HCT116 (cell line): ENCODE measurements at regions not wholly inside any gene's neighbourhood (a gene's known extent, or its start where the extent isn't known, plus 50 kb on each side); places are given as distances from the start of the nearest gene placed in this dataset.

Source experiments
- ATF3 ChIP-seq: IDR thresholded peaks from 2 replicates; pipeline ENCODE4 v1.6.1; 2012
- CTCF ChIP-seq, 3 experiments: fragments of 200-600 bp in 1 of 3; sonication (generic) in 1 of 3; IDR thresholded peaks in 2 of 3; conservative IDR thresholded peaks in 1 of 3; 2 replicates each; pipeline ENCODE4 v1.5.1; 2012 to 2017; ENCODE audit warnings: low read depth in 2 of 3, low read length in 2 of 3, antibody characterized with exemption in 1 of 3, borderline replicate concordance in 1 of 3, control low read depth in 1 of 3, mild to moderate bottlenecking in 1 of 3, mixed read lengths in 1 of 3, mixed run types in 1 of 3, moderate library complexity in 1 of 3; ENCODE audit not compliant: insufficient read depth in 1 of 3
- ELF1 ChIP-seq: IDR thresholded peaks from 2 replicates; pipeline ENCODE4 v1.6.1; 2012; ENCODE audit warnings: low read depth, borderline replicate concordance
- EZH2 ChIP-seq: fragments of 200-600 bp; sonication (generic); IDR thresholded peaks from 2 replicates; pipeline ENCODE4 v1.6.1; 2017; ENCODE audit warnings: antibody characterized with exemption, mixed run types
- EZH2phosphoT487 ChIP-seq: fragments of 200-600 bp; IDR thresholded peaks from 2 replicates; pipeline ENCODE4 v1.6.1; 2018; ENCODE audit warnings: antibody characterized with exemption, borderline replicate concordance
- FOSL1 ChIP-seq: IDR thresholded peaks from 2 replicates; pipeline ENCODE4 v1.6.1; 2012; ENCODE audit warnings: low read depth
- POLR2A ChIP-seq: IDR thresholded peaks from 2 replicates; pipeline ENCODE4 v1.7.0; 2011; ENCODE audit warnings: borderline replicate concordance; ENCODE audit not compliant: insufficient read depth, insufficient read length; ENCODE audit errors: extremely low read depth
- POLR2AphosphoS5 ChIP-seq: IDR thresholded peaks from 2 replicates; pipeline ENCODE4 v1.6.1; 2011; ENCODE audit warnings: mild to moderate bottlenecking, low read depth, low read length, moderate library complexity
- TF ChIP-seq, protein P1 (sequence below): IDR thresholded peaks from 2 replicates; pipeline ENCODE4 v1.6.1; 2012
- TF ChIP-seq, protein P2 (sequence below): IDR thresholded peaks from 2 replicates; pipeline ENCODE4 v1.6.1; 2012; ENCODE audit warnings: low read depth

DNA sequence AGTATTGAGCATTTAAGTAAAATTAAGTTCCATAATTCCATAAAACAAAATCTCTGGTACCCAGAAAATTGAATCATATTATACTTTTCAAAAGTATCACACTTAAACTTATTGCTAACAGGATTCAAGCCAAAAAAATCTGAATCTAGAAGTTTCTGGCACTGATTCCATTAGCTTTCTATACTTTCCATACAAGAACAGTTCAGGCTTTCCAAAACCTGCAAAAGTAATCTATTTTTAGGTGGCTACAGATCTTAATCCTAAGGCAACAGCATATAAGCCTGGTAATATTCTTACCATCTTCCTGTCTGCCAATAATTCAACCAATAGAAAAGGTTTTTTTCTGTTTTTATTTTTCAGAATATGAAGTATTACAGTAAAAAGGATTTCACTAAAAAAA is 185.0 kb downstream of the CRPPA start:
- no peak for TF ChIP-seq CTCF (IDR thresholded peaks at IDR 0.05 in 2 of 3, conservative IDR thresholded peaks at IDR 0.05 in 1 of 3; ENCODE audit: borderline replicate concordance in 1 of 3, insufficient read depth in 1 of 3, low read depth in 2 of 3, low read length in 2 of 3)
- no peak for TF ChIP-seq POLR2A
- no peak for TF ChIP-seq FOSL1
- TF ChIP-seq POLR2AphosphoS5, result no peak
- no peak for TF ChIP-seq ELF1
- TF ChIP-seq, protein P1, sequence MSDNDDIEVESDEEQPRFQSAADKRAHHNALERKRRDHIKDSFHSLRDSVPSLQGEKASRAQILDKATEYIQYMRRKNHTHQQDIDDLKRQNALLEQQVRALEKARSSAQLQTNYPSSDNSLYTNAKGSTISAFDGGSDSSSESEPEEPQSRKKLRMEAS, result no peak
- TF ChIP-seq EZH2, result no peak
- no peak for TF ChIP-seq EZH2phosphoT487
- TF ChIP-seq, protein P2, sequence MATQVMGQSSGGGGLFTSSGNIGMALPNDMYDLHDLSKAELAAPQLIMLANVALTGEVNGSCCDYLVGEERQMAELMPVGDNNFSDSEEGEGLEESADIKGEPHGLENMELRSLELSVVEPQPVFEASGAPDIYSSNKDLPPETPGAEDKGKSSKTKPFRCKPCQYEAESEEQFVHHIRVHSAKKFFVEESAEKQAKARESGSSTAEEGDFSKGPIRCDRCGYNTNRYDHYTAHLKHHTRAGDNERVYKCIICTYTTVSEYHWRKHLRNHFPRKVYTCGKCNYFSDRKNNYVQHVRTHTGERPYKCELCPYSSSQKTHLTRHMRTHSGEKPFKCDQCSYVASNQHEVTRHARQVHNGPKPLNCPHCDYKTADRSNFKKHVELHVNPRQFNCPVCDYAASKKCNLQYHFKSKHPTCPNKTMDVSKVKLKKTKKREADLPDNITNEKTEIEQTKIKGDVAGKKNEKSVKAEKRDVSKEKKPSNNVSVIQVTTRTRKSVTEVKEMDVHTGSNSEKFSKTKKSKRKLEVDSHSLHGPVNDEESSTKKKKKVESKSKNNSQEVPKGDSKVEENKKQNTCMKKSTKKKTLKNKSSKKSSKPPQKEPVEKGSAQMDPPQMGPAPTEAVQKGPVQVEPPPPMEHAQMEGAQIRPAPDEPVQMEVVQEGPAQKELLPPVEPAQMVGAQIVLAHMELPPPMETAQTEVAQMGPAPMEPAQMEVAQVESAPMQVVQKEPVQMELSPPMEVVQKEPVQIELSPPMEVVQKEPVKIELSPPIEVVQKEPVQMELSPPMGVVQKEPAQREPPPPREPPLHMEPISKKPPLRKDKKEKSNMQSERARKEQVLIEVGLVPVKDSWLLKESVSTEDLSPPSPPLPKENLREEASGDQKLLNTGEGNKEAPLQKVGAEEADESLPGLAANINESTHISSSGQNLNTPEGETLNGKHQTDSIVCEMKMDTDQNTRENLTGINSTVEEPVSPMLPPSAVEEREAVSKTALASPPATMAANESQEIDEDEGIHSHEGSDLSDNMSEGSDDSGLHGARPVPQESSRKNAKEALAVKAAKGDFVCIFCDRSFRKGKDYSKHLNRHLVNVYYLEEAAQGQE, result no peak
- TF ChIP-seq ATF3, result no peak
